ENCODE measurements at regions not wholly inside any gene's neighbourhood (a gene's known extent, or its start where the extent isn't known, plus 50 kb on each side); places are given as distances from the start of the nearest gene placed in this dataset.

DNA sequence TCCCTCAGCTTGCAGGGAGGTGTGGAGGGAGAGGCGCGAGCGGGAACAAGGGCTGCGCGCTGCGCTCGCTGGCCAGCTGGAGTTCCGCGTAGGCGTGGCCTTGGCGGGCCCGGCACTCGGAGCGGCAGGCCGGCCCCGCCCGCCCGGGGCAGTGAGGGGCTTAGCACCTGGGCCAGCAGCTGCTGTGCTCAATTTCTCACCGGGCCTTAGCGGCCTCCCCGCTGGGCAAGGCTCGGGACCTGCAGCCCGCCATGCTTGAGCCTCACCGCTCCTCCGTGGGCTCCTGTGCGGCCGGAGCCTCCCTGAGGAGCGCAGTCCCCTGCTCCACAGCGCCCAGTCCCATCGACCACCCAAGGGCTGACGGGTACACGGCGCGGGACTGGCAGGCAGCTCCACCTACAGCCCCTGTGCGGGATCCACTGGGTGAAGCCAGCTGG, 1516.4 kb downstream of the EFNA5 start:
- Histone ChIP-seq H3K9ac (ENCODE audit: low read length) (no peak overlapping the region), H3K4me2 (replicated peaks; ENCODE audit: low read depth, low read length, poor library complexity, severe bottlenecking) (no peak overlapping the region), H3K27ac (ENCODE audit: low read length in 2 of 2) (no peak overlapping the region), H2AFZ (ENCODE audit: insufficient read depth, low read depth, low read length, poor library complexity, severe bottlenecking) (no peak overlapping the region), H3K4me1 (ENCODE audit: control insufficient read depth in 2 of 2, insufficient read depth in 2 of 2, low read length in 2 of 2) (no peaks in the 10 kb centered on the region), H3K9me3 (ENCODE audit: control extremely low read depth in 1 of 3, control insufficient read depth in 2 of 3, insufficient read depth in 1 of 3, low read length in 2 of 3) (peaks cover 0 to 13% (median 0%) of the 10 kb centered on the region in 3 donors), H3K4me3 (ENCODE audit: control extremely low read depth in 1 of 5, extremely low read depth in 1 of 5, insufficient read depth in 1 of 5, low read depth in 2 of 5, low read length in 4 of 5) (no peak overlapping the region), H3K79me2 (ENCODE audit: control insufficient read depth, insufficient read depth, low read length) (no peaks in the 10 kb centered on the region), H3K36me3 (replicated peaks in 1 of 2; ENCODE audit: control extremely low read depth in 1 of 2, control insufficient read depth in 1 of 2, extremely low read depth in 1 of 2, insufficient read depth in 2 of 2, low read length in 1 of 2) (no peaks in the 10 kb centered on the region), H4K20me1 (ENCODE audit: control insufficient read depth, insufficient read depth, low read length, poor library complexity, severe bottlenecking) (no peaks in the 10 kb centered on the region), H3K27me3 (replicated peaks in 1 of 4; ENCODE audit: control extremely low read depth in 1 of 4, control insufficient read depth in 3 of 4, insufficient read depth in 4 of 4, low read length in 3 of 4) (no peaks in the 10 kb centered on the region)
- intact Hi-C loops (cut with micrococcal nuclease) = no loop called here
- POLR2A ChIA-PET = no interaction called here
- H3K4me3 Mint-ChIP-seq = no peak overlapping the region
- 98% methylated on average over 29 of the region's 35 CpGs for WGBS (ENCODE audit: insufficient coverage)
- no peaks in the 10 kb centered on the region for H3K4me1 Mint-ChIP-seq
- DNase-seq (no peak), ATAC-seq (ENCODE audit: low read depth) (no peak)
- H3K27ac Mint-ChIP-seq = no peak overlapping the region
- peaks cover 2% of the 10 kb centered on the region for H3K9me3 Mint-ChIP-seq (ENCODE audit: insufficient read depth)
- no peaks in the 10 kb centered on the region for H3K27me3 Mint-ChIP-seq
- CTCF ChIA-PET = no interaction called here
- TF ChIP-seq, protein P1, sequence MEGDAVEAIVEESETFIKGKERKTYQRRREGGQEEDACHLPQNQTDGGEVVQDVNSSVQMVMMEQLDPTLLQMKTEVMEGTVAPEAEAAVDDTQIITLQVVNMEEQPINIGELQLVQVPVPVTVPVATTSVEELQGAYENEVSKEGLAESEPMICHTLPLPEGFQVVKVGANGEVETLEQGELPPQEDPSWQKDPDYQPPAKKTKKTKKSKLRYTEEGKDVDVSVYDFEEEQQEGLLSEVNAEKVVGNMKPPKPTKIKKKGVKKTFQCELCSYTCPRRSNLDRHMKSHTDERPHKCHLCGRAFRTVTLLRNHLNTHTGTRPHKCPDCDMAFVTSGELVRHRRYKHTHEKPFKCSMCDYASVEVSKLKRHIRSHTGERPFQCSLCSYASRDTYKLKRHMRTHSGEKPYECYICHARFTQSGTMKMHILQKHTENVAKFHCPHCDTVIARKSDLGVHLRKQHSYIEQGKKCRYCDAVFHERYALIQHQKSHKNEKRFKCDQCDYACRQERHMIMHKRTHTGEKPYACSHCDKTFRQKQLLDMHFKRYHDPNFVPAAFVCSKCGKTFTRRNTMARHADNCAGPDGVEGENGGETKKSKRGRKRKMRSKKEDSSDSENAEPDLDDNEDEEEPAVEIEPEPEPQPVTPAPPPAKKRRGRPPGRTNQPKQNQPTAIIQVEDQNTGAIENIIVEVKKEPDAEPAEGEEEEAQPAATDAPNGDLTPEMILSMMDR (IDR thresholded peaks at IDR 0.05) = no peak
- TF ChIP-seq EZH2 (IDR thresholded peaks at IDR 0.05; ENCODE audit: borderline replicate concordance, insufficient read depth, low read depth, low read length, poor library complexity, severe bottlenecking) = no peak

DNA sequence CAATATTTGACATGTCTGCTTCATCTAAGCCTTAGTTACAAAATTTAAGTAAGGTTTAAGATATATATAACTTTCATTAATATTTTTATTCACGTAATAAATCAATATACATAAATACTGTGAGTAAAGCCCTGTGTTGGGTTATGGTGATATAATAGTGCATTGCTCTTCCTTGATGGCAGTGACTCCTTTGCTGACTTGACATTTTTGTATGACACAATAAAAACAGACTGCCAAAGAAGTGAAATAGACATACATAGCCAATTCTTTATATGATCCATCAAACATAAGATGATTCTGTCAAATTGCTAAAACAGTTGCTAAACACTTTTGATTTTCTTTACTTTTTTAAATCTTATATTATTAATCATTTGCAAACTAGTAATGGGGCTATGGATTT, 1518.2 kb downstream of the EFNA5 start:
- H3K9me3 Mint-ChIP-seq (ENCODE audit: insufficient read depth) = peaks cover 2% of the 10 kb centered on the region

More for the DNA sequence above, 1518.2 kb downstream of the EFNA5 start:
- no CpG with 5 or more reads among the region's 1 CpG for WGBS (ENCODE audit: insufficient coverage)
- DNase-seq (no peak), ATAC-seq (ENCODE audit: low read depth) (no peak)
- H3K4me3 ChIP-seq (ENCODE audit: control extremely low read depth in 1 of 5, extremely low read depth in 1 of 5, insufficient read depth in 1 of 5, low read depth in 2 of 5, low read length in 4 of 5) = no peak overlapping the region
- no peaks in the 10 kb centered on the region for H3K27me3 Mint-ChIP-seq
- H3K36me3 ChIP-seq (replicated peaks in 1 of 2; ENCODE audit: control extremely low read depth in 1 of 2, control insufficient read depth in 1 of 2, extremely low read depth in 1 of 2, insufficient read depth in 2 of 2, low read length in 1 of 2) = no peaks in the 10 kb centered on the region
- H3K4me1 ChIP-seq (ENCODE audit: control insufficient read depth in 2 of 2, insufficient read depth in 2 of 2, low read length in 2 of 2) = no peaks in the 10 kb centered on the region
- ChIA-PET POLR2A (no interaction called here), CTCF (no interaction called here)
- no peak overlapping the region for H2AFZ ChIP-seq (ENCODE audit: insufficient read depth, low read depth, low read length, poor library complexity, severe bottlenecking)
- no peaks in the 10 kb centered on the region for H3K79me2 ChIP-seq (ENCODE audit: control insufficient read depth, insufficient read depth, low read length)
- H3K9me3 ChIP-seq (ENCODE audit: control extremely low read depth in 1 of 3, control insufficient read depth in 2 of 3, insufficient read depth in 1 of 3, low read length in 2 of 3) = peaks cover 0 to 13% (median 0%) of the 10 kb centered on the region in 3 donors
- intact Hi-C loops (cut with micrococcal nuclease) = no loop called here
- H3K4me2 ChIP-seq (replicated peaks; ENCODE audit: low read depth, low read length, poor library complexity, severe bottlenecking) = no peak overlapping the region
- H4K20me1 ChIP-seq (ENCODE audit: control insufficient read depth, insufficient read depth, low read length, poor library complexity, severe bottlenecking) = no peaks in the 10 kb centered on the region
- H3K27ac ChIP-seq (ENCODE audit: low read length in 2 of 2) = no peak overlapping the region
- H3K9ac ChIP-seq (ENCODE audit: low read length) = no peak overlapping the region
- no peak overlapping the region for H3K4me3 Mint-ChIP-seq
- H3K4me1 Mint-ChIP-seq = no peaks in the 10 kb centered on the region
- H3K27ac Mint-ChIP-seq = no peak overlapping the region
- TF ChIP-seq EZH2 (IDR thresholded peaks at IDR 0.05; ENCODE audit: borderline replicate concordance, insufficient read depth, low read depth, low read length, poor library complexity, severe bottlenecking) = no peak
- TF ChIP-seq, protein P1 (IDR thresholded peaks at IDR 0.05) = no peak
- no peaks in the 10 kb centered on the region for H3K27me3 ChIP-seq (replicated peaks in 1 of 4; ENCODE audit: control extremely low read depth in 1 of 4, control insufficient read depth in 3 of 4, insufficient read depth in 4 of 4, low read length in 3 of 4)
